GM18873 (cell line): ENCODE measurements at regions not wholly inside any gene's neighbourhood (a gene's known extent, or its start where the extent isn't known, plus 50 kb on each side); places are given as distances from the start of the nearest gene placed in this dataset.

ENCODE experiments used
- ATAC-seq: cut with Tn5 transposase; IDR thresholded peaks from one replicate; pipeline ENCODE4 v1.9.1; 2021; ENCODE audit warnings: mild to moderate bottlenecking, moderate library complexity, moderate number of reproducible peaks; ENCODE audit not compliant: unreplicated experiment, low FRiP score

DNA sequence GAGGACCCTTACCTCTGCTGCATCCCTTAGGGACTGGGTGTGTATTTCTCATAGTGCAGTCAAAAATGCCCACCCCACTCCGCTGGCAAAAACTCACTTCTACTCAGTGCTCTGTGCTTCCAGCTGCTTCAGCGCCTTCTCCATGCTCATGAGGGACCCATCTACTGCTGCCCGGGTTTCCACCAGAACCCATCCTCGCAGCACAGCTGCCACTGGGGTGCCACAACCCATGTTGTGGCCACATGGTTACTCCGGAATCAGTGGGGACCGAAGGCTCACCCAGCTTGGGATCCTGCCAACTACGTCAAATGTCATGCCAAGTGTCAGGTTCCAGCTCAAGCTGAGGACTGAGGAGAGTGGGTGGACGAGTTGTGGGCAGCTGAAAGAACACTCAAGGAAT, 774.2 kb upstream of the EYS start:
- ATAC-seq: no peak

GRCh38 chr6:66478705-66479104, 771.7 kb upstream of the EYS start:
- ATAC-seq: no peak

DNA sequence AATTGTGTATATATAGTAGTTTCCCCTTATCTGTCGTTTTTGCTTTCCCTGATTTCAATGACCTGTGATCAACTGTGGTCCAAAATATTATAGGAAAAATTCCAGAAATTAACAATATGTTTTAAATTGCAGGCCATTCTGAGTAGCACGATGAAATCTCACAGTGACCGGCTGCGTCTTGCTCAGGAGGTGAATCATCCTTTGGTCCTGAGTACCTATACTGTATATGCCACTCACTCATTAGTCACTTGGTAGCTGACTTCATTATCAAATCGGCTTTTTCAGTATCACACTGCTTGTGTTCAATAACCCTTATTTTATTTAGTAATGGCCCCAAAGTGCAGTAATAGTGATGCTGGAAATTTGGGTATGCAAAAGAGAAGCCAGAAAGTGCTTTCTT, 728.3 kb upstream of the EYS start:
- no peak for ATAC-seq

- no peak for ATAC-seq
These were observed 722.2 kb upstream of the EYS start for GRCh38 chr6:66429210-66429609.

- ATAC-seq: no peak
These were observed 716.0 kb upstream of the EYS start for GRCh38 chr6:66423047-66423446.

DNA sequence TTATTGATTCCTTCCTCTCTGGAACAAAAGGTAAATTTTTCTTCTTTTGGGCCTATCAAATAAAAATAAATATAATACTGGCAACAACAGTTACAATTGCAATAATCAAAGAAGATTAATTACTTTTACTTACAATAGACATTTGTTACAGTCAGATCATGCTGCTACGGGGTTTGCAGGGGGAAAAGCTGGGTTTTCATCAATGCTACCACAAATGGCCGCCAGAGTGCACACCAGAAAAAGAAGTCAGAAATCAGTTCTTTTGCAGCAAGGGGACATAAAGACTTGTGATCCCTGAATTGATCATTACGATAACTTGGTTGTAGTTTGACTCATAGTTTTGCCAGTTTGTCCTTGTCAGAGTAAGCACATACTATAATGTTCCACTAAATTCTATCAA, 714.5 kb upstream of the EYS start:
- no peak for ATAC-seq

DNA sequence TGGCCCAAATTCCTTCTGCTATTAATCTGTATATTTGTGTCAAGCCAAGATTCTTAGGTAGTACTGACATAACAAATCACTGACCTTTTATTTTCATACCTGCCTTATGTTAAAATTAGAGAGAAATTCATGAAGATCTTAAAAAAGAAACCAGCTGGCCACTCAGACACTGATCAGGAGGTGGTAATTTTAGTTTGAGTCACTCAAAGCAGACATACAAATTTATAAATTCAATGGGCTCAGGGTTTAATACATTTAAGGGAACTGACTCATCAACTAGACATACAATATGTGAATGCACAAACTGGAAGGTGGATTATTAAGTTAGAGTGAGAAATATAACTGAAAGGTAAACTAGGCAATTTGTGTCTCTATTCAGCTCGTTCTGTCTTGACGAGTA, 711.9 kb upstream of the EYS start:
- no peak for ATAC-seq

GRCh38 chr6:66403966-66404365, 696.9 kb upstream of the EYS start:
- no peak for ATAC-seq

GRCh38 chr6:66402873-66403272, 695.8 kb upstream of the EYS start:
- ATAC-seq: no peak

DNA sequence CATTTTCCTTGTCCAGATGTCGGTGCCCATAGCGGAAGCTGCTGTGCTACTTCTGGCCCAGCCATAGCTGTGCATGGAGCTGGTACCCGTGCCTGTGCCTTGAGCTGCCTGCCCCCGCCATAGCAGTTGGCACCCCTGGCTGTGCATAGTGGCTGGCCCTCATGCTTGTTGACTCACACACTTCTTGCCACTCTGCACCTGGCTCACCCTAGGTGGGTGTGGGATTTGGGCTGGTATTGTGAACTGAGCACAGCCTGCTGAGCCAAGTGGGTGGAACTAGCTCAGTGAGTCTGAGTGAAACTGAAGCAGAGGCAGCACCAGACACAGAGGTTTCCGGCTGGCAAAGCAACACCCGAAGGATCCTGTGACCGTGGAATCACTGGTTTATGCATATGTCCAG, 689.5 kb upstream of the EYS start:
- no peak for ATAC-seq

- ATAC-seq: no peak
These were observed 689.1 kb upstream of the EYS start for GRCh38 chr6:66396145-66396544.

- ATAC-seq: no peak
These were observed 683.4 kb upstream of the EYS start for GRCh38 chr6:66390393-66390792.

GRCh38 chr6:66376001-66376400, 669.0 kb upstream of the EYS start:
- no peak for ATAC-seq

DNA sequence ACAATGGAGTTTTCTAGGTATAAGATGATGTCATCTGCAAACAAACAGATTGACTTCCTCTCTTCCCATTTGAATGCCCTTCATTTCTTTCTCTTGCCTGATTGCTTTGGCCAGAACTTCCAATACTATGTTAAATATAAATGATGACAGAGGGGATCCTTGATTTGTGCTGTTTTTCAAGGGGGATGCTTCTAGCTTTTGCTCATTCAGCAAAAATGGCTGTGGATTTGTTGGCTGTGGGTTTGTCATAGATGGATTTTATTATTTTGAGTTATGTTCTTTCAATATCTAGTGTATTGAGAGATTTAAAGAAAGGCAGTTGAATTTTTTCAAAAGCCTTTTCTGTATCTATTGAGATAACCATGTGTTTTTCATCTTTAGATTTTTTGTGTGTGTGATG, 662.4 kb upstream of the EYS start:
- no peak for ATAC-seq

DNA sequence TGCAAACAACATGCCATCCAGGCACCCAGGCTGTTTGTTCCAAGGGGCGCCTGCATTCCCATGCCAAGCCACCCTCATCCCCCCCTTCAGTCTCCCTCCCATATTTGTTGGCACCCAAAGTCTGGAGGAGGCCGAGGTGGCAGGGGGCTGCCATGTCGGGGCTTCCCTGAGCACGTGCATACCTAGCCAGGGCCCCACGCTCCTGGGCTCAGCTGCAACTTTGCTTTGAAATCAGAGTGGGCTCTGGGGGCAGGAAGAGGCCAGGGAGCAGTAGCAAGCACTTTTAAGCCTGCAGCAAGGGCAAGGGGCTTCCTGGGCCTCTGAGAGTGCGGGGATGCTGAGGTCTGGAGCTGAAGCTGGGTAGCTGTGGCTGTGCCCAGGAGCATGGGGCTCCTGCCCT, 655.9 kb upstream of the EYS start:
- ATAC-seq: no peak

GRCh38 chr6:66361886-66362285, 654.9 kb upstream of the EYS start:
- no peak for ATAC-seq

DNA sequence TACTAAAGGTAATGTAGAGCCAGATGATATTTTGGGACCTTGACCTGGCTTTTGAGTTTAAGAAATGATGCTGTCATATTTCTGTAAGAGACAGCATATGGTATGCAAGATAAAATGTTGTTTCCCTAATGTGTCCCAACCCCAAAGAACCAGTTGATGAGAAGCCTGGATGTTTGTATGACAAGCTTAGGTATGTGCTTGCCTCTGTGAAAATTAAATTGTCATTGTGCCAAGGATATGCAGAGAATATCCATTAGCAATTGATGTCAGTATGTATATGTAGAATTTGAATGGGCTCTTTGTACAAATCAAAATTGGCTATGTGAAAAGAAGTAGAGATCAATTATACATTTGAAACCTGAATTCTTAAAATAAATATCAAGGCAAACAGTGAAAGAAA, 650.8 kb upstream of the EYS start:
- ATAC-seq: no peak

- ATAC-seq: no peak
These were observed 648.4 kb upstream of the EYS start for GRCh38 chr6:66355471-66355870.

- ATAC-seq: no peak
These were observed 637.8 kb upstream of the EYS start for GRCh38 chr6:66344796-66345195.

- ATAC-seq: no peak
These were observed 633.7 kb upstream of the EYS start for GRCh38 chr6:66340736-66341135.

- no peak for ATAC-seq
These were observed 629.1 kb upstream of the EYS start for GRCh38 chr6:66336176-66336575.

- ATAC-seq: no peak
These were observed 621.2 kb upstream of the EYS start for GRCh38 chr6:66328200-66328599.

DNA sequence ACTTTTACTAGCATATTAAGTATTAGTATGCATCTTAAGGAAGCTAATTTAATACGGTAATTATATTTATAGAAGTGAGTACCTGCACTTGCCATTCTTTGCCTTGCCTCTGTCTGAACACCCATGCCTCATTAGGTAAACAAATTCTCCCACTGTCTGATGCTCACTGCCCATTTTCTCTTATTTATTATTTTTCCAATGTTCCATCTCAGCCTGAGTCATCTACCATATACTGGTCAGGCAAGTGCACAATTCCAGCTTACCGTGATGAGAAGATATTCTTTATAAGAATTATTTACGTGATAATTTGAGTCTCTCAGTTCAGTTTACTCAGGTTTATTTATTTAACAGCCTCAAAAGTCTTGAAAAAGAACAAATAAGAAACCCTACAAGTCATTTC, 619.2 kb upstream of the EYS start:
- no peak for ATAC-seq

- no peak for ATAC-seq
These were observed 614.0 kb upstream of the EYS start for GRCh38 chr6:66321017-66321416.
